ENCODE measurements at regions not wholly inside any gene's neighbourhood (a gene's known extent, or its start where the extent isn't known, plus 50 kb on each side); places are given as distances from the start of the nearest gene placed in this dataset.

GRCh38 chr5:40430101-40430710 lies 249.5 kb upstream of the PTGER4 start:
- no peak for TF ChIP-seq CTCF (IDR thresholded peaks at IDR 0.05)
- TF ChIP-seq POLR2A (IDR thresholded peaks at IDR 0.05): no peak
- no peak for TF ChIP-seq POLR2AphosphoS5 (IDR thresholded peaks at IDR 0.05)
- TF ChIP-seq EP300 (IDR thresholded peaks at IDR 0.05; ENCODE audit: low read depth): no peak

All from transverse colon (tissue), 4 donors.